Lung (tissue), 11 donors: ENCODE measurements at regions not wholly inside any gene's neighbourhood (a gene's known extent, or its start where the extent isn't known, plus 50 kb on each side); places are given as distances from the start of the nearest gene placed in this dataset.
A peak's percentile ranks its signal among the peaks of the same experiment; 100 is the strongest.

ENCODE experiments used
- ATAC-seq: fragments of 200-7000 bp; cut with Tn5 transposase; one replicate; pipeline ENCODE4 v1.9.1; 2020; ENCODE audit warnings: moderate number of reproducible peaks; ENCODE audit not compliant: insufficient read depth, low FRiP score
- DNase-seq, 3 donors: peaks; one replicate each; pipeline ENCODE4 v3.0.0-alpha.2; 2013 to 2017
- H3K27ac ChIP-seq, 2 donors: one replicate each; pipeline ENCODE4 v1.5.1; 2013; ENCODE audit warnings: mild to moderate bottlenecking in 2 of 2, moderate library complexity in 2 of 2, control low read depth in 1 of 2, inconsistent platforms in 1 of 2, low read depth in 1 of 2, low read length in 1 of 2
- H3K27me3 ChIP-seq, 3 donors: one replicate each; pipeline ENCODE4 v1.5.1; 2013; ENCODE audit warnings: low read length in 2 of 3; ENCODE audit not compliant: control insufficient read depth in 3 of 3, insufficient read depth in 3 of 3
- H3K36me3 ChIP-seq, 4 donors: one replicate each; pipeline ENCODE4 v1.5.1; 2013; ENCODE audit warnings: low read length in 4 of 4, mild to moderate bottlenecking in 1 of 4, moderate library complexity in 1 of 4; ENCODE audit not compliant: control insufficient read depth in 4 of 4, insufficient read depth in 4 of 4
- H3K4me1 ChIP-seq, 5 donors: one replicate each; pipeline ENCODE4 v1.5.1; 2013; ENCODE audit warnings: low read length in 5 of 5, mild to moderate bottlenecking in 2 of 5, moderate library complexity in 1 of 5; ENCODE audit not compliant: control insufficient read depth in 5 of 5, insufficient read depth in 5 of 5
- H3K4me3 ChIP-seq: one replicate; pipeline ENCODE4 v1.5.1; 2013; ENCODE audit warnings: mild to moderate bottlenecking, control low read depth, moderate library complexity
- H3K9ac ChIP-seq, 2 donors: one replicate each; pipeline ENCODE4 v1.5.1; 2013; ENCODE audit warnings: low read length in 2 of 2, control low read depth in 1 of 2; ENCODE audit not compliant: insufficient read depth in 1 of 2
- H3K9me3 ChIP-seq, 4 donors: one replicate each; pipeline ENCODE4 v1.5.1; 2013; ENCODE audit warnings: low read length in 3 of 4, mild to moderate bottlenecking in 1 of 4, moderate library complexity in 1 of 4; ENCODE audit not compliant: control insufficient read depth in 4 of 4, insufficient read depth in 3 of 4
- WGBS, 2 donors: extraction: QIAGEN DNeasy Blood & Tissue Kit; methylation state at CpG; one replicate each; pipeline ENCODE4 v1.1.7; 2013; 5-methylcytosine and 5-hydroxymethylcytosine counted together
- TF ChIP-seq, protein P1 (sequence below): IDR thresholded peaks from 2 replicates; pipeline ENCODE4 v1.5.1; 2012; ENCODE audit warnings: mild to moderate bottlenecking; ENCODE audit errors: control extremely low read depth, extremely low read depth
- donor health status: control.
- donor health status: control.
- donor health status: Bipolar disorder and iron deficiency.
- donor health status: healthy.
- donor health status: DM: yes; HTN: yes; CAD: no.

DNA sequence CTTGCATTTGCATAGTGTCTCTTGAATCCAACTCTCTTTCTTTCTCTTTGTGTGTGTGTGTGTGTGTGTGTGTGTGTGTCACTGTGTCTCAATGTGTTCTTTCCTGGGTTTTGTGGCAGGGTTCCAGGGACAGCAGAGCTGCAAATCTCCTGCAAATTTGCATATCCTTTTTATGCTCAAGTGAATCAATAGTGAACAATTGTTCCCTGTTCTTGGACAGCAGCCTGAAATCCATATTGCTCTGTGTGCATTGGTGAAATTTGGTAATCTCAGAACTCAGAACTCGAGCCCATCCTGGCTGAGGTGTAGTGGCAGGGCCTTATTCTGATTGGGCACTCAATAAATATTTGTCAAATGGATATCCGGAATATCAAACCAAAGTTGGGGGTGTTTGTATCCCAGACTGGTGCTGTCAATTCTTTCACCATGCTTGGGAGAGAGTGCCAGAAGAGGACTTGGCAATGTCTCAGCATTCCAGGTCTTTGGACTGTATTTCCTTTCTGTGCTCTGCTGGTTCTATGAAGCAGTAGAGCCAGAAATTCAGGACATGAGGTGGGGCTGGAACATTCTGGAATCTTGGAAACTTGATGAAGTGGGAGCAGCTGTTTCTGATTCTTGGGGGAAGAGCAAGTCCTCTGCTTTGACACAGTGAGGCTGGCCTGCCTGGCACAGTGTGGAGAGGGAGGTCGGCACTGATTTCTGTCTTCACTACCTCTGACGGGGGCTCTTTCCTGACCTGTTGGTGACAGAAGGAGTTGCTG lies 380.6 kb upstream of the C2CD4B start:
- no peak overlapping the region for H3K4me3 ChIP-seq
- peaks cover 7 to 40% (median 32%) of the 10 kb centered on the region in 5 donors for H3K4me1 ChIP-seq
- no peaks in the 10 kb centered on the region for H3K27me3 ChIP-seq
- no peak overlapping the region for H3K9ac ChIP-seq
- ATAC-seq (no peak), DNase-seq (peak; percentile 70 to 83 (median 81))
- H3K36me3 ChIP-seq: no peaks in the 10 kb centered on the region
- WGBS, 2 donors: 46 to 68% methylated on average over 4 of the region's 4 CpGs
- TF ChIP-seq, protein P1, sequence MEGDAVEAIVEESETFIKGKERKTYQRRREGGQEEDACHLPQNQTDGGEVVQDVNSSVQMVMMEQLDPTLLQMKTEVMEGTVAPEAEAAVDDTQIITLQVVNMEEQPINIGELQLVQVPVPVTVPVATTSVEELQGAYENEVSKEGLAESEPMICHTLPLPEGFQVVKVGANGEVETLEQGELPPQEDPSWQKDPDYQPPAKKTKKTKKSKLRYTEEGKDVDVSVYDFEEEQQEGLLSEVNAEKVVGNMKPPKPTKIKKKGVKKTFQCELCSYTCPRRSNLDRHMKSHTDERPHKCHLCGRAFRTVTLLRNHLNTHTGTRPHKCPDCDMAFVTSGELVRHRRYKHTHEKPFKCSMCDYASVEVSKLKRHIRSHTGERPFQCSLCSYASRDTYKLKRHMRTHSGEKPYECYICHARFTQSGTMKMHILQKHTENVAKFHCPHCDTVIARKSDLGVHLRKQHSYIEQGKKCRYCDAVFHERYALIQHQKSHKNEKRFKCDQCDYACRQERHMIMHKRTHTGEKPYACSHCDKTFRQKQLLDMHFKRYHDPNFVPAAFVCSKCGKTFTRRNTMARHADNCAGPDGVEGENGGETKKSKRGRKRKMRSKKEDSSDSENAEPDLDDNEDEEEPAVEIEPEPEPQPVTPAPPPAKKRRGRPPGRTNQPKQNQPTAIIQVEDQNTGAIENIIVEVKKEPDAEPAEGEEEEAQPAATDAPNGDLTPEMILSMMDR: no peak
- H3K9me3 ChIP-seq: no peaks in the 10 kb centered on the region
- H3K27ac ChIP-seq: peak overlapping the region; percentile 41 to 46

DNA sequence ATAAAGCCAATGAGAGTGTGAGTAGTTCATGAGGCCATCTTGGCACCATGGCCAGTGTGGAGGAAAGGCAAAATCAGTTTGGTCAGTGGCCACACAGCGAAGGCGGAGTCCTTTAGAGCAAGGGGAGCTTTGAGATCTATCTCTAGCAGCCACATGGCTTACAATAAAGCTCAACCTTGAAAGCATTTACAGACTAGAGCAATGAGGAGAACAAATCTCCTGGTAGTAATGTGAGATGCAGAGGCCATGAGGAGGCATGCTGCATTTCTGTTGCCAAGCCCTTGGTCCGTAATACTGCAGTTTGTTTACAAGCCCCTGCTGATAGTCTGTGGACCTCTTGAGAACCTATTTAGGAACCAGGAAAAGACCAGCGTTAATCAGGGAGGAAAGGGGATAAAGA lies 381.5 kb upstream of the C2CD4B start:
- no peak for ATAC-seq
- peaks cover 7 to 35% (median 28%) of the 10 kb centered on the region in 5 donors for H3K4me1 ChIP-seq
- no peaks in the 10 kb centered on the region for H3K27me3 ChIP-seq
- WGBS, 2 donors: 82 to 88% methylated on average over 4 of the region's 4 CpGs
- TF ChIP-seq, protein P1: no peak
- H3K4me3 ChIP-seq: no peak overlapping the region
- H3K36me3 ChIP-seq: no peaks in the 10 kb centered on the region
- peak overlapping the region in 1 of 2 donors; percentile 46 for H3K27ac ChIP-seq
- DNase-seq: peak in 1 of 3 donors; percentile 29
- no peaks in the 10 kb centered on the region for H3K9me3 ChIP-seq
- H3K9ac ChIP-seq: no peak overlapping the region

- DNase-seq: peak in 2 of 3 donors; percentile 30 to 56
- H3K27ac ChIP-seq: no peak overlapping the region
These were observed 382.5 kb upstream of the C2CD4B start for GRCh38 chr15:62547584-62547983.

More at GRCh38 chr15:62547584-62547983, 382.5 kb upstream of the C2CD4B start:
- TF ChIP-seq, protein P1: no peak
- H3K9me3 ChIP-seq: no peaks in the 10 kb centered on the region
- ATAC-seq: no peak
- no peaks in the 10 kb centered on the region for H3K27me3 ChIP-seq
- H3K4me1 ChIP-seq: peaks cover 7 to 31% (median 28%) of the 10 kb centered on the region in 5 donors
- WGBS, 2 donors: 86 to 90% methylated on average over 3 of the region's 3 CpGs
- no peaks in the 10 kb centered on the region for H3K36me3 ChIP-seq
- H3K4me3 ChIP-seq: no peak overlapping the region
- H3K9ac ChIP-seq: no peak overlapping the region
